Ishikawa (cell line): ENCODE measurements at regions not wholly inside any gene's neighbourhood (a gene's known extent, or its start where the extent isn't known, plus 50 kb on each side); places are given as distances from the start of the nearest gene placed in this dataset.

ENCODE experiments used
- CEBPB ChIP-seq: IDR thresholded peaks from 2 replicates; pipeline ENCODE4 v1.6.1; 2012
- RAD21 ChIP-seq: IDR thresholded peaks from 2 replicates; pipeline ENCODE4 v1.6.1; 2012; ENCODE audit warnings: low read depth

- TF ChIP-seq CEBPB = no peak
- no peak for TF ChIP-seq RAD21
Measured at GRCh38 chr6:80939480-80939879, 813.0 kb downstream of the TENT5A start.
